ENCODE measurements at regions not wholly inside any gene's neighbourhood (a gene's known extent, or its start where the extent isn't known, plus 50 kb on each side); places are given as distances from the start of the nearest gene placed in this dataset.

DNA sequence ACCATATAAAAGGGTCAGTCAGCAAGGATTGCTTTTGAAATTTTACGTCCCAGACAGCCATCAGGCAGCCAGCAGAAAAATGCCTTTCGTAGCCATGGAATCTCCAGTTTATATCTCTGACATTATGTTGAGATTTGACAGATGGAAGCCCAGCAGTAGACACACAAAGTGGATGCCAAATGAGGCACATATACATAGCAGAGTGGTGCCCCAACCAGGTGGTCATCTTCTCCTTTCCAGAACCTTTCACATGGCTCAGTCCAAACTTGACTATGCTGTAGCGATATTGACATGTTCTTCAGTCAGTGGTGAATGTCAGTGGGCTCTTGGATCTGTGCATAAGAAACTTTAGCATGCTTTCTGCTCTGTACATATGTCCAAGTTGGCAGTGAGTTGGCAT, 123.3 kb upstream of the GBE1 start:
- TF ChIP-seq, protein P1, sequence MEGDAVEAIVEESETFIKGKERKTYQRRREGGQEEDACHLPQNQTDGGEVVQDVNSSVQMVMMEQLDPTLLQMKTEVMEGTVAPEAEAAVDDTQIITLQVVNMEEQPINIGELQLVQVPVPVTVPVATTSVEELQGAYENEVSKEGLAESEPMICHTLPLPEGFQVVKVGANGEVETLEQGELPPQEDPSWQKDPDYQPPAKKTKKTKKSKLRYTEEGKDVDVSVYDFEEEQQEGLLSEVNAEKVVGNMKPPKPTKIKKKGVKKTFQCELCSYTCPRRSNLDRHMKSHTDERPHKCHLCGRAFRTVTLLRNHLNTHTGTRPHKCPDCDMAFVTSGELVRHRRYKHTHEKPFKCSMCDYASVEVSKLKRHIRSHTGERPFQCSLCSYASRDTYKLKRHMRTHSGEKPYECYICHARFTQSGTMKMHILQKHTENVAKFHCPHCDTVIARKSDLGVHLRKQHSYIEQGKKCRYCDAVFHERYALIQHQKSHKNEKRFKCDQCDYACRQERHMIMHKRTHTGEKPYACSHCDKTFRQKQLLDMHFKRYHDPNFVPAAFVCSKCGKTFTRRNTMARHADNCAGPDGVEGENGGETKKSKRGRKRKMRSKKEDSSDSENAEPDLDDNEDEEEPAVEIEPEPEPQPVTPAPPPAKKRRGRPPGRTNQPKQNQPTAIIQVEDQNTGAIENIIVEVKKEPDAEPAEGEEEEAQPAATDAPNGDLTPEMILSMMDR (IDR thresholded peaks at IDR 0.05) = no peak
- no peak for TF ChIP-seq POLR2A (IDR thresholded peaks at IDR 0.05)

Measured in heart left ventricle (tissue), 13 donors.